ENCODE measurements at regions not wholly inside any gene's neighbourhood (a gene's known extent, or its start where the extent isn't known, plus 50 kb on each side); places are given as distances from the start of the nearest gene placed in this dataset.

DNA sequence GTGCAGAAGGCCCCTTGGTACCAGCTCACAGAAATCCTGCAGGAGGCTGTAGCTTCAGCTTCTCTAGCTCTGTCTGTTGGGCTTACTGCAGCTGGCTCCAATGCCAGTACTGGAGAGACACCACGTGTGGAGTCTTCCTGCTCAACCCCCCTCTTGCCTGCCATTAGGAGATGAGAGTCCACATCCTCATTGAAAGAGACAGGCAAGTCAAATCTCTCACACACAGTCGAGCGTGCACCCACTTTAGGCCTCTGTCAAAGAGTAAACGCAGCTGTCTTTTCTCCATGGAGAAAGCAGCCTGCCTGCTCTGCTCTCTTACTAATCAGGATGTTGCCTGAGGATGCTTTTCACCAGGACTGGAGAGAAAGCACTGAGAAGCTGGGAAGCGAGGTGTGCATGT, 523.0 kb upstream of the NBEA start:
- no peak for TF ChIP-seq POLR2AphosphoS5 (IDR thresholded peaks at IDR 0.05; ENCODE audit: low read depth, low read length)
- TF ChIP-seq POLR2A (IDR thresholded peaks at IDR 0.05; ENCODE audit: low read depth, low read length), result no peak
